GM19351 (cell line): ENCODE measurements at regions not wholly inside any gene's neighbourhood (a gene's known extent, or its start where the extent isn't known, plus 50 kb on each side); places are given as distances from the start of the nearest gene placed in this dataset.

Experiments
- ATAC-seq: cut with Tn5 transposase; IDR thresholded peaks from one replicate; pipeline ENCODE4 v1.9.1; 2021; ENCODE audit warnings: mild to moderate bottlenecking, moderate library complexity; ENCODE audit not compliant: unreplicated experiment

GRCh38 chr3:188085584-188086560 lies 68.1 kb upstream of the LPP start:
- no peak for ATAC-seq

- ATAC-seq: no peak
Observed at GRCh38 chr3:188088948-188089685, 64.8 kb upstream of the LPP start.

- no peak for ATAC-seq
Observed at GRCh38 chr3:188090620-188091309, 63.2 kb upstream of the LPP start.

- no peak for ATAC-seq
Observed at GRCh38 chr3:188091746-188092145, 62.2 kb upstream of the LPP start.

GRCh38 chr3:188092648-188093047 lies 61.3 kb upstream of the LPP start:
- no peak for ATAC-seq

GRCh38 chr3:188095431-188095830 lies 58.5 kb upstream of the LPP start:
- no peak for ATAC-seq

- no peak for ATAC-seq
Observed at GRCh38 chr3:188097791-188098190, 56.2 kb upstream of the LPP start.

- no peak for ATAC-seq
Observed at GRCh38 chr3:188099907-188100306, 54.0 kb upstream of the LPP start.

- no peak for ATAC-seq
Observed at GRCh38 chr3:188102861-188103547, 51.0 kb upstream of the LPP start.

- no peak for ATAC-seq
Observed at GRCh38 chr3:188104050-188104449, 49.9 kb upstream of the LPP start.
